ENCODE measurements at regions not wholly inside any gene's neighbourhood (a gene's known extent, or its start where the extent isn't known, plus 50 kb on each side); places are given as distances from the start of the nearest gene placed in this dataset.

GRCh38 chr14:86902176-86902950, 1090.6 kb downstream of the GALC start:
- TF ChIP-seq EZH2 (IDR thresholded peaks at IDR 0.05; ENCODE audit: borderline replicate concordance) (no peak), CTCF (IDR thresholded peaks at IDR 0.05; ENCODE audit: poor library complexity) (no peak), EZH2phosphoT487 (IDR thresholded peaks at IDR 0.05; ENCODE audit: low read depth, severe bottlenecking, unreplicated experiment) (no peak)

All from hepatocyte (in vitro differentiated cells).